Endothelial cell of umbilical vein (primary cell): ENCODE measurements at regions not wholly inside any gene's neighbourhood (a gene's known extent, or its start where the extent isn't known, plus 50 kb on each side); places are given as distances from the start of the nearest gene placed in this dataset.

Source experiments
- BruUV-seq: library from RNA; stranded (reverse); fragments of 400-500 nt; replicated peaks from 2 replicates; lab custom pipeline; 2021; lab: Mats Ljungman, UMichigan
- CTCF ChIA-PET: fragments of 300-600, 350-600 bp; sonication (Branson Sonifier 250); formaldehyde crosslinking; loops from one replicate; lab custom pipeline; 2021; ENCODE audit warnings: antibody characterized with exemption, inconsistent platforms; lab: Charles Lee
- POLR2A ChIA-PET: fragments of 300-600, 350-600 bp; sonication (Branson Sonifier 250); formaldehyde crosslinking; loops from one replicate; lab custom pipeline; 2021; ENCODE audit warnings: antibody characterized with exemption, inconsistent platforms; lab: Charles Lee
- DNase-seq: peaks from one replicate; pipeline ENCODE4 v3.0.0-alpha.2; 2011; ENCODE audit warnings: low read depth, low spot score
- FAIRE-seq: peaks from 2 replicates; lab custom pipeline; 2011; peaks lifted over from hg19 to GRCh38; lab: Jason Lieb, UNC
- H2AFZ ChIP-seq: 2 replicates; pipeline ENCODE4 v1.6.0; 2012; ENCODE audit warnings: low read depth, low read length, control low read depth, inconsistent platforms
- H3K27ac ChIP-seq: 2 replicates; pipeline ENCODE4 v1.5.1; 2011; ENCODE audit warnings: low read depth, mild to moderate bottlenecking, control low read depth, low read length, moderate library complexity; ENCODE audit not compliant: insufficient read depth
- H3K27me3 ChIP-seq, 2 experiments: 2 replicates each; pipeline versions ENCODE4 v1.6.0 to v1.6.1; 2011; ENCODE audit warnings: low read length in 2 of 2, mixed read lengths in 1 of 2; ENCODE audit not compliant: control insufficient read depth in 2 of 2, insufficient read depth in 2 of 2
- H3K36me3 ChIP-seq, 2 experiments: 2 replicates in 1 of 2; 3 replicates in 1 of 2; pipeline ENCODE4 v1.5.1; 2011; ENCODE audit warnings: low read length in 2 of 2, mild to moderate bottlenecking in 1 of 2, moderate library complexity in 1 of 2; ENCODE audit not compliant: control insufficient read depth in 2 of 2, insufficient read depth in 2 of 2; ENCODE audit errors: extremely low read depth in 1 of 2
- H3K4me1 ChIP-seq: 3 replicates; pipeline ENCODE4 v1.5.1; 2011; ENCODE audit warnings: mild to moderate bottlenecking, low read length; ENCODE audit not compliant: control insufficient read depth, insufficient read depth; ENCODE audit errors: extremely low read depth
- H3K4me2 ChIP-seq: 2 replicates; pipeline ENCODE4 v1.6.1; 2011; ENCODE audit warnings: low read length, control low read depth, mixed read lengths; ENCODE audit not compliant: insufficient read depth
- H3K4me3 ChIP-seq, 3 experiments: fragments of 200-600 bp in 1 of 3; sonication (generic), shearing (Covaris generic) in 1 of 3; replicated peaks in 1 of 3; 2 replicates each; pipeline ENCODE4 v1.5.1; 2011 to 2016; ENCODE audit warnings: control low read depth in 3 of 3, low read length in 3 of 3, mild to moderate bottlenecking in 2 of 3, inconsistent platforms in 1 of 3, low read depth in 1 of 3, moderate library complexity in 1 of 3; ENCODE audit not compliant: insufficient read depth in 1 of 3
- H3K79me2 ChIP-seq: 2 replicates; pipeline ENCODE4 v1.6.0; 2012; ENCODE audit warnings: low read length, inconsistent platforms; ENCODE audit not compliant: control insufficient read depth, insufficient read depth
- H3K9ac ChIP-seq: replicated peaks from 2 replicates; pipeline ENCODE3; 2011; ENCODE audit warnings: low read length, control low read depth; ENCODE audit not compliant: insufficient read depth; ENCODE audit errors: extremely low read depth
- H3K9me1 ChIP-seq: replicated peaks from 3 replicates; pipeline ENCODE4 v1.6.0; 2011; ENCODE audit warnings: mild to moderate bottlenecking, low read length; ENCODE audit not compliant: control insufficient read depth, insufficient read depth; ENCODE audit errors: extremely low read depth
- H3K9me3 ChIP-seq: replicated peaks from 2 replicates; pipeline ENCODE4 v1.5.1; 2012; ENCODE audit warnings: low read length, inconsistent platforms; ENCODE audit not compliant: control insufficient read depth, insufficient read depth
- H4K20me1 ChIP-seq: replicated peaks from 2 replicates; pipeline ENCODE3; 2011; ENCODE audit warnings: mild to moderate bottlenecking, low read length; ENCODE audit not compliant: control insufficient read depth, insufficient read depth; ENCODE audit errors: extremely low read depth
- CTCF ChIP-seq, 2 donors: IDR thresholded peaks; 1 replicate in 1 of 2; 2 replicates in 1 of 2; pipeline ENCODE4 v1.5.1; 2011; ENCODE audit warnings: low read length in 2 of 2, mild to moderate bottlenecking in 2 of 2, moderate library complexity in 2 of 2, control low read depth in 1 of 2, inconsistent platforms in 1 of 2, low read depth in 1 of 2; ENCODE audit not compliant: insufficient read depth in 1 of 2; ENCODE audit errors: extremely low read depth in 1 of 2
- EZH2 ChIP-seq: IDR thresholded peaks from 2 replicates; pipeline ENCODE4 v1.6.1; 2012; ENCODE audit warnings: borderline replicate concordance, low read depth, mild to moderate bottlenecking, moderate library complexity, low read length, inconsistent platforms; ENCODE audit not compliant: severe bottlenecking
- FOS ChIP-seq: IDR thresholded peaks from 2 replicates; pipeline ENCODE4 v1.6.1; 2011; ENCODE audit warnings: mild to moderate bottlenecking, low read length, moderate library complexity, borderline replicate concordance; ENCODE audit not compliant: insufficient read depth
- GATA2 ChIP-seq: IDR thresholded peaks from 2 replicates; pipeline ENCODE4 v1.7.0; 2011; ENCODE audit warnings: low read depth, mild to moderate bottlenecking, moderate library complexity, mixed read lengths, low read length; ENCODE audit not compliant: insufficient read length, insufficient read depth
- JUN ChIP-seq: IDR thresholded peaks from 2 replicates; pipeline ENCODE4 v1.6.1; 2011; ENCODE audit warnings: borderline replicate concordance, low read depth; ENCODE audit not compliant: insufficient read length, insufficient read depth
- MAX ChIP-seq: IDR thresholded peaks from 2 replicates; pipeline ENCODE4 v1.6.1; 2011; ENCODE audit not compliant: insufficient read depth, insufficient read length
- MYC ChIP-seq: IDR thresholded peaks from one replicate; pipeline ENCODE4 v1.6.1; 2011; ENCODE audit warnings: mild to moderate bottlenecking, low read depth, low read length
- POLR2A ChIP-seq: IDR thresholded peaks from 2 replicates; pipeline ENCODE4 v1.6.1; 2012; ENCODE audit warnings: low read depth, mild to moderate bottlenecking, control low read depth, low read length
- POLR2AphosphoS5 ChIP-seq: IDR thresholded peaks from 2 replicates; pipeline ENCODE4 v1.6.1; 2012; ENCODE audit warnings: low read depth, mild to moderate bottlenecking, control low read depth, low read length, moderate library complexity; ENCODE audit not compliant: insufficient read depth
- dilution Hi-C: fragments of 300-500 bp; cut with MboI; formaldehyde crosslinking; loops from one replicate; pipeline ENCODE4 v1.15.0; 2019; ENCODE audit warnings: low sequenced_read_pairs; ENCODE audit not compliant: extremely low pct_ligation_motif_present
- intact Hi-C: fragments of 100-400 bp; cut with micrococcal nuclease; formaldehyde crosslinking; loops from one replicate; pipeline ENCODE4 v1.10.0; 2022

GRCh38 chr11:130600616-130601015 is 152.2 kb downstream of the ADAMTS15 start:
- H3K27ac ChIP-seq = no peak overlapping the region
- DNase-seq (no peak), FAIRE-seq (no peak)
- no peak overlapping the region for H3K4me2 ChIP-seq
- no peaks in the 10 kb centered on the region for H4K20me1 ChIP-seq
- H3K4me3 ChIP-seq = no peak overlapping the region
- H3K4me1 ChIP-seq = no peaks in the 10 kb centered on the region
- POLR2A ChIA-PET = no interaction called here
- intact Hi-C loops (no loop called here), dilution Hi-C loops (no loop called here)
- H3K79me2 ChIP-seq = no peaks in the 10 kb centered on the region
- H3K9ac ChIP-seq = no peak overlapping the region
- BruUV-seq = no TSS peak
- H3K36me3 ChIP-seq = no peaks in the 10 kb centered on the region
- H3K27me3 ChIP-seq = no peaks in the 10 kb centered on the region
- TF ChIP-seq POLR2AphosphoS5 (no peak), MAX (no peak), JUN (no peak), MYC (no peak), GATA2 (no peak), FOS (no peak), CTCF (IDR thresholded peaks at IDR 0.05; ENCODE audit: extremely low read depth in 1 of 2, insufficient read depth in 1 of 2, low read depth in 1 of 2, low read length in 2 of 2) (no peak), POLR2A (no peak), EZH2 (no peak)
- H3K9me3 ChIP-seq = no peaks in the 10 kb centered on the region
- H3K9me1 ChIP-seq = no peaks in the 10 kb centered on the region
- no peak overlapping the region for H2AFZ ChIP-seq
- CTCF ChIA-PET = no interaction called here
